COLO829 (cell line): ENCODE measurements at regions not wholly inside any gene's neighbourhood (a gene's known extent, or its start where the extent isn't known, plus 50 kb on each side); places are given as distances from the start of the nearest gene placed in this dataset.
"Not testable (repeated sequence)": the region's sequence is repeated elsewhere in the genome, so short reads cannot be mapped to it uniquely, and the experiment has no call there.

Experiments used
- DNase-seq: peaks from one replicate; pipeline ENCODE4 v3.0.0; 2012; ENCODE audit warnings: low spot score

- DNase-seq, result peak; percentile 18
These were observed 268.4 kb upstream of the CDH19 start for GRCh38 chr18:66872277-66872676.

GRCh38 chr18:66867653-66868052 is 263.8 kb upstream of the CDH19 start:
- DNase-seq, result no peak

- not testable (repeated sequence) for DNase-seq
These were observed 262.6 kb upstream of the CDH19 start for GRCh38 chr18:66866427-66866940.

GRCh38 chr18:66838340-66838987 is 234.6 kb upstream of the CDH19 start:
- no peak for DNase-seq

GRCh38 chr18:66833646-66834045 is 229.8 kb upstream of the CDH19 start:
- no peak for DNase-seq

GRCh38 chr18:66826211-66826610 is 222.3 kb upstream of the CDH19 start:
- no peak for DNase-seq

GRCh38 chr18:66825347-66825746 is 221.5 kb upstream of the CDH19 start:
- DNase-seq, result no peak

GRCh38 chr18:66819235-66819634 is 215.3 kb upstream of the CDH19 start:
- DNase-seq, result no peak

GRCh38 chr18:66813138-66813537 is 209.2 kb upstream of the CDH19 start:
- no peak for DNase-seq

- DNase-seq, result no peak
These were observed 191.2 kb upstream of the CDH19 start for GRCh38 chr18:66795051-66795450.

GRCh38 chr18:66792466-66792865 is 188.6 kb upstream of the CDH19 start:
- no peak for DNase-seq

GRCh38 chr18:66780609-66781008 is 176.7 kb upstream of the CDH19 start:
- DNase-seq, result no peak

- no peak for DNase-seq
These were observed 174.2 kb upstream of the CDH19 start for GRCh38 chr18:66778048-66778447.

- no peak for DNase-seq
These were observed 165.5 kb upstream of the CDH19 start for GRCh38 chr18:66769375-66769774.

- no peak for DNase-seq
These were observed 160.3 kb upstream of the CDH19 start for GRCh38 chr18:66764230-66764629.

GRCh38 chr18:66761166-66761565 is 157.3 kb upstream of the CDH19 start:
- DNase-seq, result peak; percentile 53

- DNase-seq, result no peak
These were observed 156.7 kb upstream of the CDH19 start for GRCh38 chr18:66760559-66760958.

- no peak for DNase-seq
These were observed 155.3 kb upstream of the CDH19 start for GRCh38 chr18:66759050-66759828.

- DNase-seq, result no peak
These were observed 154.1 kb upstream of the CDH19 start for GRCh38 chr18:66757946-66758345.

- no peak for DNase-seq
These were observed 150.4 kb upstream of the CDH19 start for GRCh38 chr18:66754335-66754734.

- DNase-seq, result no peak
These were observed 148.8 kb upstream of the CDH19 start for GRCh38 chr18:66752733-66753132.

- DNase-seq, result peak; percentile 36
These were observed 145.7 kb upstream of the CDH19 start for GRCh38 chr18:66749481-66750035.

GRCh38 chr18:66749030-66749429 is 145.1 kb upstream of the CDH19 start:
- peak; percentile 57 for DNase-seq
